ENCODE measurements at regions not wholly inside any gene's neighbourhood (a gene's known extent, or its start where the extent isn't known, plus 50 kb on each side); places are given as distances from the start of the nearest gene placed in this dataset.

- H3K4me3 ChIP-seq = no peak overlapping the region
- intact Hi-C loops (cut with DNase I) = no loop called here
- H3K27me3 ChIP-seq = no peaks in the 10 kb centered on the region
- TF ChIP-seq CTCF (IDR thresholded peaks at IDR 0.05) = no peak
- DNase-seq (ENCODE audit: low spot score in 2 of 2) = no peak
- no peaks in the 10 kb centered on the region for H3K4me1 ChIP-seq
- H3K36me3 ChIP-seq = no peaks in the 10 kb centered on the region
- no peaks in the 10 kb centered on the region for H3K9me3 ChIP-seq
- H3K27ac ChIP-seq = no peak overlapping the region
These were observed 237.6 kb upstream of the KHDRBS2 start for GRCh38 chr6:62523630-62524029.

- Histone ChIP-seq H3K4me3 (no peak overlapping the region), H3K27me3 (no peaks in the 10 kb centered on the region), H3K4me1 (no peaks in the 10 kb centered on the region), H3K36me3 (no peaks in the 10 kb centered on the region), H3K9me3 (no peaks in the 10 kb centered on the region), H3K27ac (no peak overlapping the region)
- DNase-seq (ENCODE audit: low spot score in 2 of 2) = no peak
- intact Hi-C loops (cut with DNase I) = no loop called here
- no peak for TF ChIP-seq CTCF (IDR thresholded peaks at IDR 0.05)
These were observed 233.5 kb upstream of the KHDRBS2 start for GRCh38 chr6:62519574-62519973.

GRCh38 chr6:62516291-62517141 is 230.5 kb upstream of the KHDRBS2 start:
- no peak for TF ChIP-seq CTCF (IDR thresholded peaks at IDR 0.05)
- no peaks in the 10 kb centered on the region for H3K27me3 ChIP-seq
- no peak for DNase-seq (ENCODE audit: low spot score in 2 of 2)
- no peaks in the 10 kb centered on the region for H3K36me3 ChIP-seq
- no peak overlapping the region for H3K27ac ChIP-seq
- no peaks in the 10 kb centered on the region for H3K4me1 ChIP-seq
- H3K4me3 ChIP-seq = no peak overlapping the region
- intact Hi-C loops (cut with DNase I) = no loop called here
- H3K9me3 ChIP-seq = no peaks in the 10 kb centered on the region

- Histone ChIP-seq H3K9me3 (no peaks in the 10 kb centered on the region), H3K27me3 (no peaks in the 10 kb centered on the region), H3K4me3 (no peak overlapping the region), H3K4me1 (no peaks in the 10 kb centered on the region), H3K27ac (no peak overlapping the region), H3K36me3 (no peaks in the 10 kb centered on the region)
- no peak for TF ChIP-seq CTCF (IDR thresholded peaks at IDR 0.05)
- intact Hi-C loops (cut with DNase I) = no loop called here
- DNase-seq (ENCODE audit: low spot score in 2 of 2) = no peak
These were observed 206.3 kb upstream of the KHDRBS2 start for GRCh38 chr6:62492192-62492822.

GRCh38 chr6:62480544-62480943 is 194.5 kb upstream of the KHDRBS2 start:
- no peak for TF ChIP-seq CTCF (IDR thresholded peaks at IDR 0.05)
- DNase-seq (ENCODE audit: low spot score in 2 of 2) = no peak
- Histone ChIP-seq H3K27me3 (no peaks in the 10 kb centered on the region), H3K36me3 (no peaks in the 10 kb centered on the region), H3K4me1 (no peaks in the 10 kb centered on the region), H3K4me3 (no peak overlapping the region), H3K27ac (no peak overlapping the region), H3K9me3 (no peaks in the 10 kb centered on the region)
- intact Hi-C loops (cut with DNase I) = no loop called here

All from ascending aorta (tissue), 2 donors.